GM19372 (cell line): ENCODE measurements at regions not wholly inside any gene's neighbourhood (a gene's known extent, or its start where the extent isn't known, plus 50 kb on each side); places are given as distances from the start of the nearest gene placed in this dataset.

Experiments
- ATAC-seq: cut with Tn5 transposase; IDR thresholded peaks from one replicate; pipeline ENCODE4 v1.9.1; 2021; ENCODE audit warnings: mild to moderate bottlenecking, low read depth, moderate library complexity; ENCODE audit not compliant: unreplicated experiment

- no peak for ATAC-seq
Measured at GRCh38 chr2:215697496-215697895, 261.6 kb upstream of the FN1 start.

- ATAC-seq, result no peak
Measured at GRCh38 chr2:215697003-215697402, 261.1 kb upstream of the FN1 start.

GRCh38 chr2:215695861-215696260 is 260.0 kb upstream of the FN1 start:
- ATAC-seq, result no peak

GRCh38 chr2:215693999-215694580 is 258.2 kb upstream of the FN1 start:
- ATAC-seq, result no peak

- ATAC-seq, result no peak
Measured at GRCh38 chr2:215693193-215693998, 257.5 kb upstream of the FN1 start.

GRCh38 chr2:215692387-215693079 is 256.7 kb upstream of the FN1 start:
- ATAC-seq, result no peak

- ATAC-seq, result no peak
Measured at GRCh38 chr2:215691346-215691745, 255.5 kb upstream of the FN1 start.

GRCh38 chr2:215687149-215688031 is 251.5 kb upstream of the FN1 start:
- ATAC-seq, result no peak

GRCh38 chr2:215685238-215685990 is 249.5 kb upstream of the FN1 start:
- no peak for ATAC-seq

- ATAC-seq, result no peak
Measured at GRCh38 chr2:215684448-215685237, 248.8 kb upstream of the FN1 start.

- no peak for ATAC-seq
Measured at GRCh38 chr2:215683295-215683694, 247.4 kb upstream of the FN1 start.

GRCh38 chr2:215681799-215682596 is 246.1 kb upstream of the FN1 start:
- ATAC-seq, result no peak

GRCh38 chr2:215680605-215681598 is 245.0 kb upstream of the FN1 start:
- ATAC-seq, result no peak

- ATAC-seq, result no peak
Measured at GRCh38 chr2:215678094-215678493, 242.2 kb upstream of the FN1 start.

GRCh38 chr2:215677481-215677880 is 241.6 kb upstream of the FN1 start:
- no peak for ATAC-seq

- ATAC-seq, result no peak
Measured at GRCh38 chr2:215672406-215672805, 236.5 kb upstream of the FN1 start.

- no peak for ATAC-seq
Measured at GRCh38 chr2:215671691-215672090, 235.8 kb upstream of the FN1 start.
